Prostate gland (tissue), 2 donors: ENCODE measurements at regions not wholly inside any gene's neighbourhood (a gene's known extent, or its start where the extent isn't known, plus 50 kb on each side); places are given as distances from the start of the nearest gene placed in this dataset.

Source experiments
- POLR2A ChIP-seq: fragments of 450-650 bp; IDR thresholded peaks from one replicate; pipeline ENCODE4 v1.6.1; 2016; ENCODE audit warnings: antibody characterized with exemption, mild to moderate bottlenecking
- POLR2AphosphoS5 ChIP-seq: sonication (generic); formaldehyde crosslinking; IDR thresholded peaks from one replicate; pipeline ENCODE4 v1.6.1; 2017; ENCODE audit warnings: antibody characterized with exemption
- TF ChIP-seq, protein P1 (sequence below), 4 experiments: fragments of 200-600 bp in 2 of 4; fragments of 450-650 bp in 2 of 4; sonication (generic) in 2 of 4; IDR thresholded peaks; 1 replicate in 3 of 4; 2 replicates in 1 of 4; pipeline ENCODE4 v1.5.1; 2016 to 2019; ENCODE audit warnings: antibody characterized with exemption in 4 of 4, mild to moderate bottlenecking in 2 of 4, moderate library complexity in 2 of 4

GRCh38 chr13:52968074-52968700 is 60.4 kb upstream of the OLFM4 start:
- TF ChIP-seq, protein P1, sequence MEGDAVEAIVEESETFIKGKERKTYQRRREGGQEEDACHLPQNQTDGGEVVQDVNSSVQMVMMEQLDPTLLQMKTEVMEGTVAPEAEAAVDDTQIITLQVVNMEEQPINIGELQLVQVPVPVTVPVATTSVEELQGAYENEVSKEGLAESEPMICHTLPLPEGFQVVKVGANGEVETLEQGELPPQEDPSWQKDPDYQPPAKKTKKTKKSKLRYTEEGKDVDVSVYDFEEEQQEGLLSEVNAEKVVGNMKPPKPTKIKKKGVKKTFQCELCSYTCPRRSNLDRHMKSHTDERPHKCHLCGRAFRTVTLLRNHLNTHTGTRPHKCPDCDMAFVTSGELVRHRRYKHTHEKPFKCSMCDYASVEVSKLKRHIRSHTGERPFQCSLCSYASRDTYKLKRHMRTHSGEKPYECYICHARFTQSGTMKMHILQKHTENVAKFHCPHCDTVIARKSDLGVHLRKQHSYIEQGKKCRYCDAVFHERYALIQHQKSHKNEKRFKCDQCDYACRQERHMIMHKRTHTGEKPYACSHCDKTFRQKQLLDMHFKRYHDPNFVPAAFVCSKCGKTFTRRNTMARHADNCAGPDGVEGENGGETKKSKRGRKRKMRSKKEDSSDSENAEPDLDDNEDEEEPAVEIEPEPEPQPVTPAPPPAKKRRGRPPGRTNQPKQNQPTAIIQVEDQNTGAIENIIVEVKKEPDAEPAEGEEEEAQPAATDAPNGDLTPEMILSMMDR (IDR thresholded peaks at IDR 0.05), result peak; percentile 62 to 95 (median 92)
- TF ChIP-seq POLR2AphosphoS5, result peak; percentile 66
- TF ChIP-seq POLR2A, result no peak
